ENCODE measurements at regions not wholly inside any gene's neighbourhood (a gene's known extent, or its start where the extent isn't known, plus 50 kb on each side); places are given as distances from the start of the nearest gene placed in this dataset.

- no peak for DNase-seq
Measured at GRCh38 chr12:58140395-58140794, 199.0 kb downstream of the ATP23 start.

DNA sequence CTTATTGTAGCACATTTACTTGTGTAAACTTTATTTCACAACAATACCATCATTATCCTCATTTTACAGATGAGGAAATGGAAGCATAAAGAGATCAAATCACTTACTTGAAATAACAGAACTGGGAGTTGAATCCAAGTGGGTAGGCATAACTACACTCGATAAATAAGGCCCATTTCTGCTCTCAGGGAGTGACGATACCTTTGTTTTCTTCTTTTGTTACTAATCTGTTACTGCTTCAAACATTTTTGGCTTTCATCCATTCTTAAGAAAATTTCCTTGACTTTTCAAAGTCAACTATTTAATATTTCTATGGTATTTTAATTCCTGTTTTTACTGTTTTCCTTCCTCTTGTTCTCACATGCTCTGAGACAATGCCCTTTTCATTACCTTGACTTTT is 201.6 kb downstream of the ATP23 start:
- no peak for DNase-seq

DNA sequence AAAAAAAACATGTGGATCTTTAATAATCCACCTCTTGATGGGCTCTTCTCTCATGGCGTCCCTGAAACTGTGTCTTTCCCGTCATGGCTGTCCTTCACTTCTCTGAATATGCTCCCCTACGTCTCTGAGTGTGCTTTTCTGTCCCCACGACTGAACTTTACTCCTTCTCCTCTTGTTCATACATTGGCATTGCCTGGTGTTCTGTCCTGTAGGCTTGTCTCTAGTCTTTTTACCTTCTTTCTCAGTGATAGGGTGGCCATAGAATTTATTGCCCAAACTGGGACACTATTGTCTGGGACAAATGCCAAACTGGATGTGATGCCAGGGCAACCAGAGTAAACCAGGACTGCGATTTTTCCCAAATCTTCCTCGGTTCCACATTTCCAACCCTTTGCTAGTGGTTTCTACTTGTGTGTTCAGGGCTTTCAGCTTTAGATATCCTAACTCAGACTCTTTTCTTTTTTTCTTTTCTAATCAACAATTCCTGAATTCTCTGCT is 202.2 kb downstream of the ATP23 start:
- no peak for DNase-seq

GRCh38 chr12:58148405-58148804 is 207.0 kb downstream of the ATP23 start:
- peak; percentile 30 for DNase-seq

- no peak for DNase-seq
Measured at GRCh38 chr12:58148976-58149375, 207.6 kb downstream of the ATP23 start.

- no peak for DNase-seq
Measured at GRCh38 chr12:58154359-58154758, 213.0 kb downstream of the ATP23 start.

- DNase-seq: no peak
Measured at GRCh38 chr12:58156697-58157096, 215.3 kb downstream of the ATP23 start.

- DNase-seq: no peak
Measured at GRCh38 chr12:58159941-58160340, 218.6 kb downstream of the ATP23 start.

GRCh38 chr12:58161773-58162172 is 220.4 kb downstream of the ATP23 start:
- DNase-seq: no peak

DNA sequence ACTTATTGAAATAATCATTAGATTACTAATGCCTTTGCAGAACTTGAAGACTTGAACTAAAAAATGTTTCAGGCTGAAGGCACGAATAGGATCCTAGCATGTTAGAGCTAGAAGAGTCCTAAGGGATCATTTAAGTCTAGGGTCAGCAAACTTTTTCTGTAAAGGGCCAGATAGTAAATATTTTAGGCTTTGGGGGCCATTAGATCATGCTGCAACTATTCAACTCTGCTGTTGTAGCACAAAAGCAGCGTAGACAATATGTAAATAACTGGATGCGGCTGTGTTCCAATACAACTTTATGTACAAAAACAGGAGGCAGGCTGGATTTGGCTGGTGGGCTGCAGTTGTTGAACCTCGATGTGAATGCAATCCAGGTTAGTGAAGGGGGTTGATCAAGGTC is 221.7 kb downstream of the ATP23 start:
- DNase-seq: no peak

DNA sequence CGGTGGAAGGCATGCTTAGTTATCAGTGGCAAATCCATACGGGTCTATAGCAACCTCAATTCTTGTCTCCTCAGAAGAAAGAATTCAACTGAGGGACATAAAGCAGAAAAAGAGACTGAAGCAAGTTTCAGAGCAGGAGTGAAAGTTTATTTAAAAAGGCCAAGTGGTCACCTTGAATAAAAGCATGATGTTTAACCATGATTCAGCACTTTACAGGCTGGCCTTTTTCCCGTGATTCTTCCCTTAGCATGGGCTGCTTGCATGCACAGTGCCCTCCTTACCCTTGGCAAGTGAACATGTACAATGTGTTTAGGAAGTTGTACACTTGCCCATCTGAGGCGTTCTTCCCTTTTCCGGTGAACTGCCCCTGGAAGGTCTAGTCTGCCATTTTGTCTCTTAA is 225.3 kb downstream of the ATP23 start:
- DNase-seq: no peak

DNA sequence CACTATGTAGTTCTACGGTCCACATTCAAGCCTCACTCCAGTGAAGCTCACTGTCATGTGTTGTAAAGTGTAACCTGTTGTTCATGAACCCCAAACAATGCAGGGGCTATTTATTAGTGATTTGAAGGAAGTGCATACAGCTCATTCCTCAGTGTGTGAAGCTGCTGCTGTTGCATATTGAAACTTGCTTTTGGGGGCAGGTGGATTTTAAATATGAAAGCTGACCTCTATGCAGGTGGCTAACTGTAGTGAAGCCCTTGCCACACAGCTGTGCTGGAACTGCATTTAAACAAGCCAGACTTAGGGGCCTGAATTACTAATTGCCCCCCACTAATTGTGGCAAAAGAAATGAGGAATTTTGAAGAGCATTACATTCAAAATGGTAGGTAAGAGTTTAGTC is 226.3 kb downstream of the ATP23 start:
- no peak for DNase-seq

- DNase-seq: no peak
Measured at GRCh38 chr12:58169826-58170225, 228.5 kb downstream of the ATP23 start.

- no peak for DNase-seq
Measured at GRCh38 chr12:58171914-58172313, 230.5 kb downstream of the ATP23 start.

DNA sequence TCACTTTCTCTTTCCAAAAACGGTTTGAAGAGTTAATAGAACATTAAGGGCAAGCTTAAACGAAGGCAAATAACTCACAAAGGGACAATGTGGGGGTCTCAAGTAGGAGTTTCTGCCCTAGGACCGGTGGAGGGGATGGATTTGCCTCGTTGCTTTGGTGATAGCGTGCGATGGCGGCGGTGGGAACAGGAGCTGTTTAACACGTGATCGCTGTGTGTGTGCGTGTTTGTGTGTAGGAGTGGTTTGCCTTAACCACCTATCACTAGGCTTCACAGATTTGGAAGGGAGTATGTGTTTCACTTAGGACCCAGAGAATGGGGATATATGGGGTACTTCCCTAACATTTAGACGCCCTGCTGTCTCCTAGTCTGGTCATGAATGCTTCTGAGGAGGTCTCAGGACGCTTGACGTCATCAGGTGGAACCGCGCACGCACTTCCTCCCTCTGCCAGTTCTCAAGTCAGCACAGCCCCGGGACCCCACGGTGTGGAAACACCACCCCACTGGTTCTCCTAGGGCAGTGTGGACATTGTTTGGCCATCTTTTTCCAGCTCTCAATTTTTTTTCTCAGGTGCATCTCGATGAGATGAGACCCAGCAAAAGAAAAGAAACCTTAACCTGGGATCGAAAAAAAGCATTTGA is 231.2 kb downstream of the ATP23 start:
- DNase-seq: no peak

DNA sequence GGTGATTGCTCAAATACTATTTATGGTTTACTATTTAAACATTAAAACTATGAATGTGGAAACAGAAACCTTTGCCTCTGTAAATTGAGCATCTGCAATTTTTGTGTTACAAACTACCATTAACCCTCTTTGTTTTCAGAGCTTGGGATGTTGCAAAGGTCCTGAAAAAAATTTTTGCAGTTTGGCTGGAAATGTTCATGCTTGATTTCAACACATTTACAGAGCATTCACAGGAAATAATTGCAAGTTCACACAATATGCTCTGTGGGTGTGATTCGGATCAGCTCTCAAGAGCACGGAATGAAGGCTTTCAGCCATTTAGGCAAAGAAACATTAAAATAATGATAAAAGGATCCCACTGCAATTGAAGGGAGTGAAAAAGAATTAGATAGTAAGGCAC is 232.9 kb downstream of the ATP23 start:
- DNase-seq: no peak

DNA sequence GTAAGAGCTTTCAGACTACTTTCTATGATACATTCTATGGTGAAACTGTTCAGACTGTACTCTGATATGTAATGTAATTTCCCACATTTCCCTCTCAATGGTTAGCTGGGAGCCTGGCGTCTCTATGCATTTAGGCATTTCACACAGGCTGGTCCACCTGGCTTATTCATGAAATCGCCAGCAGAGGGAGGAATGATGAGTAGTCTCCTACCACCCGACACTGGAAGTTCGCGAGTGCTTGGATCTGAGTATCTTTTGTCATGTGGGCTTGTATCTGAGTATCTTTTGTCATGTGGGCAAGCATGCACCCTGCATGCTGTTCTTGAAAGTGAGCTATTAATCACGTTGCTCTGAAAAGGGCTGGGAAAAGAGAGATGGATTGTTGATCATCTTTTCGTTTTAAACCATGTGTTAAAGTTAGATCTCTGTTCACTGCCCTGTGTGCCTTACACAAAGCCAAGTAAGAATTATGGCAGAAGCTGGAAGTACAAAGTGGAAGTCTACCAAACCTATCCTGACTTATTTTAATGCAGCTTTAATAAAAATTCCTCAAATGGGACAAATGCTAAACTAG is 235.0 kb downstream of the ATP23 start:
- no peak for DNase-seq

GRCh38 chr12:58177366-58177765 is 236.0 kb downstream of the ATP23 start:
- no peak for DNase-seq

GRCh38 chr12:58184212-58184611 is 242.8 kb downstream of the ATP23 start:
- no peak for DNase-seq

- no peak for DNase-seq
Measured at GRCh38 chr12:58186401-58186800, 245.0 kb downstream of the ATP23 start.

- no peak for DNase-seq
Measured at GRCh38 chr12:58186914-58187313, 245.5 kb downstream of the ATP23 start.

DNA sequence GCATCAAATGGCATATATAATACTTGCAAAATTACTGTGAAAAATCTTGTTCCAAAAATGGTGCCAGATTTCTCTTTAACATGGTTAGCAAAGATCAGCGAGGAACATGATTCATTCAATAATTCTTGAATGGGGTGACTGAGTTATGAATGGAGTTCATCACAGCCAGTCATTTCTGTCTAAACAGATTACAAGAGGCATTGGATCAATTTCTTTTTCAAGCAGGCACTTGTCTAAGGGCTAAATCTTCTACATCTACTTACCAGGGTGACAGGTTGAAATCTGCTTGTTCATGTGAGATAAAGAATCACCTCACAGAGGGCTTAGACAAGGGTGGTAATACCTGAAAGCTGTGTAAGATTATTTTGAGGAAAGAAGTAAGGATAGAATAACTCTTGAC is 247.7 kb downstream of the ATP23 start:
- no peak for DNase-seq

GRCh38 chr12:58189893-58190292 is 248.5 kb downstream of the ATP23 start:
- DNase-seq: no peak

DNA sequence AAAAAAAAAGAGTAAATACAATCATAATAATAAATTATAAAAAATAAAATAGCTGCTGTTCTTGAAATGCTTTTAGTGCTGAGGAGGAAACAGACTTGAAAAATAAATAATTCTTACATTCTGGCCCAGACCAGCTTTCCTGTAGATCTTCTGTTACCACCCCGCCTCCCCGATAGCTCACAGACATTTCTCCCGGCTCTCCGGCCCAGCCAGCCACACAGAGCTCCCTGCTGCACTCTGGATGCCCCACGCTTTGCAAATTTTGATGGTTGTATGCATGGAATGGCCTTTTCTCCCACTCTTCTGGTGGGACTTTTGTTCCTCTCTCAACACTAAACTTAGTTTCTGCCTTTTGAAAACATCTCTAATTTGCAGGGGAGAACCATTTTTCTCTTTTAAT is 249.3 kb downstream of the ATP23 start:
- DNase-seq: no peak

GRCh38 chr12:58196971-58197370 is 255.6 kb downstream of the ATP23 start:
- no peak for DNase-seq

Data from T1000 (cell line).